Panc1 (cell line): ENCODE measurements at regions not wholly inside any gene's neighbourhood (a gene's known extent, or its start where the extent isn't known, plus 50 kb on each side); places are given as distances from the start of the nearest gene placed in this dataset.

Source experiments
- ATAC-seq: fragments of 200-7000 bp; cut with Tn5 transposase; 2 replicates; pipeline ENCODE4 v1.9.1; 2020; ENCODE audit warnings: mild to moderate bottlenecking, moderate library complexity
- BruUV-seq: library from RNA; stranded (reverse); fragments of 400-500 nt; replicated peaks from 2 replicates; lab custom pipeline; 2021; lab: Mats Ljungman, UMichigan
- CTCF ChIA-PET: fragments of 300-600 bp; sonication (Branson Sonifier 250); formaldehyde crosslinking; loops from one replicate; lab custom pipeline; 2022; ENCODE audit warnings: antibody characterized with exemption; lab: Charles Lee
- POLR2A ChIA-PET: fragments of 300-600 bp; sonication (Branson Sonifier 250); formaldehyde crosslinking; loops from one replicate; lab custom pipeline; 2022; ENCODE audit warnings: antibody characterized with exemption; lab: Charles Lee
- DNase-seq: peaks from one replicate; pipeline ENCODE4 v3.0.0-alpha.2; 2010; ENCODE audit warnings: low read depth, low spot score
- H3K27ac ChIP-seq: 2 replicates; pipeline ENCODE4 v1.5.1; 2011; ENCODE audit warnings: mild to moderate bottlenecking, low read length, inconsistent platforms
- H3K27me3 ChIP-seq: fragments of 200-500 bp; sonication (Bioruptor generic); 2 replicates; pipeline ENCODE4 v1.6.0; 2014; ENCODE audit warnings: low read length, inconsistent platforms; ENCODE audit not compliant: control insufficient read depth, insufficient read depth
- H3K36me3 ChIP-seq: fragments of 200-500 bp; sonication (Bioruptor generic); 2 replicates; pipeline ENCODE4 v1.5.1; 2014; ENCODE audit warnings: inconsistent platforms, mild to moderate bottlenecking, low read length, moderate library complexity; ENCODE audit not compliant: control insufficient read depth, insufficient read depth
- H3K4me1 ChIP-seq: 2 replicates; pipeline ENCODE4 v1.5.1; 2011; ENCODE audit warnings: inconsistent platforms, mild to moderate bottlenecking, low read length, moderate library complexity; ENCODE audit not compliant: control insufficient read depth, insufficient read depth
- H3K4me3 ChIP-seq, 2 experiments: 2 replicates each; pipeline ENCODE4 v1.5.1; 2011 to 2012; ENCODE audit warnings: low read depth in 2 of 2, low read length in 2 of 2, mild to moderate bottlenecking in 2 of 2, inconsistent platforms in 1 of 2, moderate library complexity in 1 of 2
- H3K9me3 ChIP-seq: fragments of 200-500 bp; sonication (Bioruptor generic); 2 replicates; pipeline ENCODE4 v1.5.1; 2014; ENCODE audit warnings: low read depth, mild to moderate bottlenecking, inconsistent platforms, low read length, moderate library complexity; ENCODE audit not compliant: control insufficient read depth, insufficient read depth
- CTCF ChIP-seq: fragments of 450-650 bp; IDR thresholded peaks from 2 replicates; pipeline ENCODE4 v1.5.1; 2017; ENCODE audit warnings: mild to moderate bottlenecking
- POLR2AphosphoS5 ChIP-seq: IDR thresholded peaks from 2 replicates; pipeline ENCODE4 v1.6.1; 2012; ENCODE audit warnings: mild to moderate bottlenecking, low read depth, low read length, moderate library complexity
- REST ChIP-seq, 2 experiments: IDR thresholded peaks; 2 replicates each; pipeline ENCODE4 v1.6.1; 2011 to 2012; ENCODE audit warnings: low read depth in 2 of 2, control low read depth in 1 of 2, low read length in 1 of 2, mild to moderate bottlenecking in 1 of 2, moderate library complexity in 1 of 2; ENCODE audit not compliant: insufficient read depth in 1 of 2
- SIN3A ChIP-seq: IDR thresholded peaks from 2 replicates; pipeline ENCODE4 v1.6.1; 2012; ENCODE audit warnings: low read depth, mild to moderate bottlenecking, low read length, moderate library complexity, borderline replicate concordance; ENCODE audit not compliant: insufficient read depth
- TCF7L2 ChIP-seq: IDR thresholded peaks from 2 replicates; pipeline ENCODE4 v1.6.1; 2011; ENCODE audit warnings: mild to moderate bottlenecking, low read depth, low read length, inconsistent platforms
- in situ Hi-C: cut with HindIII; loops from 2 replicates; pipeline ENCODE4 v1.10.0; 2016; ENCODE audit warnings: low sequenced_read_pairs, low pct_unique_long_range_greater_than_20kb
- intact Hi-C: fragments of 100-400 bp; cut with micrococcal nuclease; formaldehyde crosslinking; loops from one replicate; pipeline ENCODE4 v1.10.0; 2022; ENCODE audit not compliant: unreplicated experiment

DNA sequence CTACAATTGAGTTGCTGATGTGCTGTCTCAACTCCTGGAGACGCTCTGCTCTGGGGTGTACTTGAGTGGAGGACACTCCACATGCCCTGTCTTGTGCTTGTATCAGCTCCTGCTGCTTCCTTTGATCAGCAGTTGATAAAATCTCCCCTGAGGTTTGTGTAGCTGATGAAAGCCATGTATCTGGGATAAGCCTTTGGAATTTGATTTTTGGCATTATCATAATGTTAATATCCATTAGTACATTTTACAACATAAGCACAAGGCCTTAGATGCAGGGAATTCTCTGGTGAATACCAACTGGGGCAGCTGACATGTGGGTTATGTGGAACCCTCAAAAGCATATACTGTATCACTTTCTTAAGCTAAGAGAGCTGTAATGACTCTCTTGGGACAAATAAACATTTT is 222.7 kb upstream of the ITGA4 start:
- no peaks in the 10 kb centered on the region for H3K27me3 ChIP-seq
- no peak for DNase-seq
- no peak for ATAC-seq
- POLR2A ChIA-PET, result no interaction called here
- H3K4me3 ChIP-seq, result no peak overlapping the region
- CTCF ChIA-PET, result no interaction called here
- intact Hi-C loops (no loop called here), in situ Hi-C loops (no loop called here)
- no peak for TF ChIP-seq POLR2AphosphoS5
- TF ChIP-seq CTCF, result no peak
- no peak for TF ChIP-seq REST (IDR thresholded peaks at IDR 0.05; ENCODE audit: insufficient read depth in 1 of 2, low read depth in 2 of 2, low read length in 1 of 2)
- no peak for TF ChIP-seq SIN3A
- TF ChIP-seq TCF7L2, result no peak
- H3K27ac ChIP-seq, result no peak overlapping the region
- no TSS peak for BruUV-seq
- no peaks in the 10 kb centered on the region for H3K9me3 ChIP-seq
- no peaks in the 10 kb centered on the region for H3K4me1 ChIP-seq
- no peaks in the 10 kb centered on the region for H3K36me3 ChIP-seq

DNA sequence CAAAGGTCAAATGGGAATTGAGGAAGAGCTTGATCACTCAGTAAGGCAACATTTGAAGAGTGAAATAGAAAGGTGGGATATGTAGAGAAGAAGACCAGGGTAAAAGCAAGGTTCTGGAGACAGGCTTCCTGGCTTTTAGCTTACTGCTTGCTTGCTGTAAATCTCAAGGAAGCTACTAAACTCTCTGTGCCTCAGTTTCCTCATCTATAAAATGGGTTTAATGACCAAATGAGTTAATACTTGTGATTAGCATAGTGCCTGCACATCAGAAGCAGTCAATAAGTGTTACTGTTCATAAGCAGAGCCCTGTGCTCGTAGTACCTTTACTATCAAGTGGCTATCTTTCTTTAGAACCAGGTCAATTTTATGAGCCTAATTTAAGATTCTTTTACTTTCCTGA is 222.2 kb upstream of the ITGA4 start:
- in situ Hi-C loops (no loop called here), intact Hi-C loops (no loop called here)
- ATAC-seq, result no peak
- no peak for TF ChIP-seq SIN3A
- TF ChIP-seq POLR2AphosphoS5, result no peak
- no peak for TF ChIP-seq CTCF
- no peak for TF ChIP-seq REST (IDR thresholded peaks at IDR 0.05; ENCODE audit: insufficient read depth in 1 of 2, low read depth in 2 of 2, low read length in 1 of 2)
- no peak for TF ChIP-seq TCF7L2
- Histone ChIP-seq H3K4me3 (no peak overlapping the region), H3K27me3 (no peaks in the 10 kb centered on the region), H3K9me3 (no peaks in the 10 kb centered on the region), H3K4me1 (no peaks in the 10 kb centered on the region), H3K36me3 (no peaks in the 10 kb centered on the region), H3K27ac (no peak overlapping the region)
- DNase-seq, result no peak
- BruUV-seq, result no TSS peak
- POLR2A ChIA-PET, result no interaction called here
- CTCF ChIA-PET, result no interaction called here
